ENCODE measurements at regions not wholly inside any gene's neighbourhood (a gene's known extent, or its start where the extent isn't known, plus 50 kb on each side); places are given as distances from the start of the nearest gene placed in this dataset.

DNA sequence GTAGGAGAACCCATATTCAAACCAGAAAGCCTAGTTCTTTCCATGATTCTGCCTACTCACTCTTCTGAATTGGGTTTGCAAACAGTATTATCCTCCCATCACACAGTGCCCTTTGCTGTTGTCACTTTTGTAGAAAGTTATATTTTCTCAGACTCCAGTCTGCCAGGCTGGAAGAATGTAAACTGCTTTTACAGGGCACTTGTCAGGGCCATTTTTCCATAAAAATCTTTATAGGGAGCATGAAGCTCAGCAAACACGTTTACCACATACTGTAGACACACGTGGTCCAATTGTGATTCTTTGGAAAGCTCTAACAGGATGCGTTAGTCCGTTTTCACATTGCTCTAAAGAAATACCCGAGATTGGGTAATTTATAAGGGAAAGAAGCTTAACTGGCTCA, 204.0 kb downstream of the KCNN2 start:
- no peak for DNase-seq (ENCODE audit: low read depth in 1 of 2, low spot score in 2 of 2)
- Histone ChIP-seq H3K56ac (replicated peaks; ENCODE audit: insufficient read length, low read depth, low read length) (no peak overlapping the region), H3K23me2 (ENCODE audit: low read depth, low read length) (no peaks in the 10 kb centered on the region)
- TF ChIP-seq EZH2 (IDR thresholded peaks at IDR 0.05; ENCODE audit: low read depth, low read length, severe bottlenecking): no peak
- TF ChIP-seq JUN (IDR thresholded peaks at IDR 0.05; ENCODE audit: low read depth, low read length): no peak
- TF ChIP-seq, protein P1, sequence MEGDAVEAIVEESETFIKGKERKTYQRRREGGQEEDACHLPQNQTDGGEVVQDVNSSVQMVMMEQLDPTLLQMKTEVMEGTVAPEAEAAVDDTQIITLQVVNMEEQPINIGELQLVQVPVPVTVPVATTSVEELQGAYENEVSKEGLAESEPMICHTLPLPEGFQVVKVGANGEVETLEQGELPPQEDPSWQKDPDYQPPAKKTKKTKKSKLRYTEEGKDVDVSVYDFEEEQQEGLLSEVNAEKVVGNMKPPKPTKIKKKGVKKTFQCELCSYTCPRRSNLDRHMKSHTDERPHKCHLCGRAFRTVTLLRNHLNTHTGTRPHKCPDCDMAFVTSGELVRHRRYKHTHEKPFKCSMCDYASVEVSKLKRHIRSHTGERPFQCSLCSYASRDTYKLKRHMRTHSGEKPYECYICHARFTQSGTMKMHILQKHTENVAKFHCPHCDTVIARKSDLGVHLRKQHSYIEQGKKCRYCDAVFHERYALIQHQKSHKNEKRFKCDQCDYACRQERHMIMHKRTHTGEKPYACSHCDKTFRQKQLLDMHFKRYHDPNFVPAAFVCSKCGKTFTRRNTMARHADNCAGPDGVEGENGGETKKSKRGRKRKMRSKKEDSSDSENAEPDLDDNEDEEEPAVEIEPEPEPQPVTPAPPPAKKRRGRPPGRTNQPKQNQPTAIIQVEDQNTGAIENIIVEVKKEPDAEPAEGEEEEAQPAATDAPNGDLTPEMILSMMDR (IDR thresholded peaks at IDR 0.05; ENCODE audit: control extremely low read depth in 1 of 3, insufficient read depth in 1 of 3, low read depth in 1 of 3, low read length in 3 of 3): no peak
- TF ChIP-seq SIX5 (IDR thresholded peaks at IDR 0.05; ENCODE audit: low read depth, low read length): no peak
- TF ChIP-seq SRF (IDR thresholded peaks at IDR 0.05; ENCODE audit: low read depth, low read length): no peak
- TF ChIP-seq, protein P2, sequence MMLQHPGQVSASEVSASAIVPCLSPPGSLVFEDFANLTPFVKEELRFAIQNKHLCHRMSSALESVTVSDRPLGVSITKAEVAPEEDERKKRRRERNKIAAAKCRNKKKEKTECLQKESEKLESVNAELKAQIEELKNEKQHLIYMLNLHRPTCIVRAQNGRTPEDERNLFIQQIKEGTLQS (IDR thresholded peaks at IDR 0.05; ENCODE audit: insufficient read depth, low read depth, low read length): no peak
- TF ChIP-seq CHD2 (IDR thresholded peaks at IDR 0.05; ENCODE audit: low read length): no peak
- no peak for TF ChIP-seq TEAD4 (IDR thresholded peaks at IDR 0.05; ENCODE audit: low read depth, low read length)
- TF ChIP-seq CBX8 (IDR thresholded peaks at IDR 0.05; ENCODE audit: borderline replicate concordance, low read depth, low read length): no peak
- TF ChIP-seq, protein P3, sequence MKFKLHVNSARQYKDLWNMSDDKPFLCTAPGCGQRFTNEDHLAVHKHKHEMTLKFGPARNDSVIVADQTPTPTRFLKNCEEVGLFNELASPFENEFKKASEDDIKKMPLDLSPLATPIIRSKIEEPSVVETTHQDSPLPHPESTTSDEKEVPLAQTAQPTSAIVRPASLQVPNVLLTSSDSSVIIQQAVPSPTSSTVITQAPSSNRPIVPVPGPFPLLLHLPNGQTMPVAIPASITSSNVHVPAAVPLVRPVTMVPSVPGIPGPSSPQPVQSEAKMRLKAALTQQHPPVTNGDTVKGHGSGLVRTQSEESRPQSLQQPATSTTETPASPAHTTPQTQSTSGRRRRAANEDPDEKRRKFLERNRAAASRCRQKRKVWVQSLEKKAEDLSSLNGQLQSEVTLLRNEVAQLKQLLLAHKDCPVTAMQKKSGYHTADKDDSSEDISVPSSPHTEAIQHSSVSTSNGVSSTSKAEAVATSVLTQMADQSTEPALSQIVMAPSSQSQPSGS (IDR thresholded peaks at IDR 0.05; ENCODE audit: low read length): no peak

More for the DNA sequence above, 204.0 kb downstream of the KCNN2 start:
- no peak overlapping the region for H2BK15ac ChIP-seq (ENCODE audit: low read length)
- no peak overlapping the region for H2AK5ac ChIP-seq (ENCODE audit: low read depth, low read length)
- no peak overlapping the region for H3K23ac ChIP-seq (ENCODE audit: insufficient read length)
- FAIRE-seq: no peak
- no peak overlapping the region for H3K9ac ChIP-seq (replicated peaks in 1 of 4; ENCODE audit: extremely low read depth in 1 of 4, low read depth in 3 of 4, low read length in 3 of 4)
- 94% methylated on average over 5 of the region's 5 CpGs; no CpG with 5 or more reads in 1 of the 2 experiments for WGBS, 2 experiments (ENCODE audit: extremely low coverage in 1 of 2, insufficient coverage in 1 of 2, insufficient read length in 1 of 2, insufficient replicate concordance in 2 of 2, low coverage in 1 of 2, low lambda C conversion rate in 2 of 2, missing lambda C conversion rate in 1 of 2)
- H2AFZ ChIP-seq (ENCODE audit: low read length): no peak overlapping the region
- no peak overlapping the region for H4K5ac ChIP-seq (ENCODE audit: insufficient read length, low read depth, low read length)
- no peak overlapping the region for H3K4me3 ChIP-seq (ENCODE audit: extremely low read depth in 1 of 4, insufficient read depth in 2 of 4, low read depth in 3 of 4, low read length in 4 of 4)
- H4K20me1 ChIP-seq (replicated peaks in 1 of 2; ENCODE audit: control insufficient read depth in 1 of 2, insufficient read depth in 2 of 2, low read length in 2 of 2): no peaks in the 10 kb centered on the region
- no peaks in the 10 kb centered on the region for H3K27me3 ChIP-seq (replicated peaks in 1 of 4; ENCODE audit: control insufficient read depth in 3 of 4, extremely low read depth in 1 of 4, insufficient read depth in 3 of 4, low read length in 3 of 4)
- no peaks in the 10 kb centered on the region for H3K79me1 ChIP-seq (ENCODE audit: low read depth, low read length)
- H2BK20ac ChIP-seq (ENCODE audit: low read length): no peak overlapping the region
- H3K4me1 ChIP-seq (replicated peaks in 1 of 4; ENCODE audit: control insufficient read depth in 3 of 4, insufficient read depth in 4 of 4, low read length in 3 of 4): no peaks in the 10 kb centered on the region
- no peaks in the 10 kb centered on the region for H3K79me2 ChIP-seq (ENCODE audit: control insufficient read depth in 1 of 2, insufficient read depth in 2 of 2, low read length in 2 of 2)
- no peaks in the 10 kb centered on the region for H3K36me3 ChIP-seq (ENCODE audit: control insufficient read depth in 2 of 4, insufficient read depth in 4 of 4, low read length in 3 of 4)
- no peak overlapping the region for H4K91ac ChIP-seq (replicated peaks; ENCODE audit: insufficient read length, low read length)
- ChIA-PET CTCF (ENCODE audit: partially characterized antibody) (no interaction called here), POLR2A (ENCODE audit: partially characterized antibody) (no interaction called here)
- no peak overlapping the region for H2BK12ac ChIP-seq (ENCODE audit: low read depth, low read length)
- no peak overlapping the region for H3K27ac ChIP-seq (ENCODE audit: low read depth, low read length)
- no peak overlapping the region for H3K4ac ChIP-seq (replicated peaks; ENCODE audit: insufficient read length, low read depth, low read length)
- H3K18ac ChIP-seq (ENCODE audit: extremely low read depth, low read length): no peak overlapping the region
- H3K9me3 ChIP-seq (ENCODE audit: insufficient read depth in 2 of 2, low read depth in 1 of 2, low read length in 1 of 2): peaks cover 0 to 5% of the 10 kb centered on the region in 2 experiments; a peak in 2 of 4 replicates
- no peak overlapping the region for H3K14ac ChIP-seq (ENCODE audit: insufficient read length)
- H2BK120ac ChIP-seq (replicated peaks; ENCODE audit: low read depth, low read length): no peak overlapping the region
- H4K8ac ChIP-seq (ENCODE audit: extremely low read depth, insufficient read depth, low read length): no peak overlapping the region
- H2BK5ac ChIP-seq (ENCODE audit: low read depth, low read length): no peak overlapping the region
- no peak overlapping the region for H3K4me2 ChIP-seq (ENCODE audit: insufficient read depth in 1 of 2, low read depth in 2 of 2, low read length in 2 of 2)

All from H1 (cell line).